SJCRH30 (cell line): ENCODE measurements at regions not wholly inside any gene's neighbourhood (a gene's known extent, or its start where the extent isn't known, plus 50 kb on each side); places are given as distances from the start of the nearest gene placed in this dataset.
"Not testable (repeated sequence)": the region's sequence is repeated elsewhere in the genome, so short reads cannot be mapped to it uniquely, and the experiment has no call there.

ENCODE experiments used
- DNase-seq, 2 experiments: peaks; one replicate each; pipeline ENCODE4 v3.0.0-alpha.2; 2015 to 2020
- H3K27ac ChIP-seq: fragments of 250-450 bp; sonication (Bioruptor Pico); 2 replicates; pipeline ENCODE4 v1.5.1; 2020; ENCODE audit warnings: mild to moderate bottlenecking, moderate library complexity
- H3K27me3 ChIP-seq: fragments of 250-450 bp; sonication (Bioruptor Pico); 2 replicates; pipeline ENCODE4 v1.5.1; 2020; ENCODE audit warnings: mild to moderate bottlenecking, moderate library complexity
- H3K36me3 ChIP-seq: fragments of 250-450 bp; sonication (Bioruptor Pico); 2 replicates; pipeline ENCODE4 v1.5.1; 2020; ENCODE audit warnings: mild to moderate bottlenecking, moderate library complexity
- H3K4me1 ChIP-seq: fragments of 250-450 bp; sonication (Bioruptor Pico); 2 replicates; pipeline ENCODE4 v1.5.1; 2020; ENCODE audit warnings: mild to moderate bottlenecking, moderate library complexity
- H3K4me3 ChIP-seq: fragments of 250-450 bp; sonication (Bioruptor Pico); 2 replicates; pipeline ENCODE4 v1.5.1; 2020; ENCODE audit warnings: mild to moderate bottlenecking, moderate library complexity
- H3K9me3 ChIP-seq: fragments of 250-450 bp; sonication (Bioruptor Pico); replicated peaks from 2 replicates; pipeline ENCODE4 v1.5.1; 2020; ENCODE audit warnings: mild to moderate bottlenecking, moderate library complexity

DNA sequence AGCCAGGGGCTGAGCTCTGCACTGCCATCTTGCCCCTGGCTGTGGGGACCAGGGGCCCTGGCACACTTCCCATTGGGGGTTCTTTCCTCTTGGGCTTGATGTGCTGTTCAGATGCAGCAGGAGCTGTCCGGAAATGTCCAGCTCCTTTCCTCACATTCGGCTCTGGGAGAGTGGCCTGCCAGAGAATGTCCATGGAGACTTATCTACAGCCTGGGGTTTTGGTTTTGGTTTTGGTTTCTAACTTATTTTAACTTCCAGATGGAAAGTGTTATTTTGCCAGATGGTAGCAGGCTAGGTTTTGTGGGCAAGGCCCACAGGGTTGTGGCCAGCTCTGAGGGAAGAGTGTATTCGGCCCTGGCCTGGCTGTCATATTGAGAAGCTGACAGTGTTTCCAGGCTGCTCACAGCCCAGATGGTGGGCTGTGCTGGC lies 177.3 kb downstream of the ANKRD30B start:
- DNase-seq: no peak
- no peaks in the 10 kb centered on the region for H3K27me3 ChIP-seq
- no peaks in the 10 kb centered on the region for H3K4me1 ChIP-seq
- no peak overlapping the region for H3K4me3 ChIP-seq
- H3K27ac ChIP-seq: no peak overlapping the region
- H3K9me3 ChIP-seq: no peaks in the 10 kb centered on the region
- no peaks in the 10 kb centered on the region for H3K36me3 ChIP-seq

GRCh38 chr18:14927701-14928100 lies 179.7 kb downstream of the ANKRD30B start:
- no peak overlapping the region for H3K27ac ChIP-seq
- no peaks in the 10 kb centered on the region for H3K9me3 ChIP-seq
- DNase-seq: no peak
- H3K4me1 ChIP-seq: no peaks in the 10 kb centered on the region
- H3K27me3 ChIP-seq: no peaks in the 10 kb centered on the region
- no peaks in the 10 kb centered on the region for H3K36me3 ChIP-seq
- H3K4me3 ChIP-seq: no peak overlapping the region

- Histone ChIP-seq H3K4me1 (no peaks in the 10 kb centered on the region), H3K27ac (no peak overlapping the region), H3K27me3 (no peaks in the 10 kb centered on the region), H3K4me3 (no peak overlapping the region), H3K9me3 (no peaks in the 10 kb centered on the region), H3K36me3 (no peaks in the 10 kb centered on the region)
- DNase-seq: no peak
These were observed 180.4 kb downstream of the ANKRD30B start for GRCh38 chr18:14928396-14928795.

- no peaks in the 10 kb centered on the region for H3K36me3 ChIP-seq
- no peak overlapping the region for H3K4me3 ChIP-seq
- H3K9me3 ChIP-seq: no peaks in the 10 kb centered on the region
- no peak for DNase-seq
- H3K4me1 ChIP-seq: no peaks in the 10 kb centered on the region
- no peaks in the 10 kb centered on the region for H3K27me3 ChIP-seq
- no peak overlapping the region for H3K27ac ChIP-seq
These were observed 182.1 kb downstream of the ANKRD30B start for GRCh38 chr18:14930076-14930475.

- Histone ChIP-seq H3K9me3 (no peaks in the 10 kb centered on the region), H3K27me3 (no peaks in the 10 kb centered on the region), H3K36me3 (no peaks in the 10 kb centered on the region), H3K27ac (no peak overlapping the region), H3K4me1 (no peaks in the 10 kb centered on the region), H3K4me3 (no peak overlapping the region)
- DNase-seq: no peak
These were observed 182.6 kb downstream of the ANKRD30B start for GRCh38 chr18:14930576-14930975.

DNA sequence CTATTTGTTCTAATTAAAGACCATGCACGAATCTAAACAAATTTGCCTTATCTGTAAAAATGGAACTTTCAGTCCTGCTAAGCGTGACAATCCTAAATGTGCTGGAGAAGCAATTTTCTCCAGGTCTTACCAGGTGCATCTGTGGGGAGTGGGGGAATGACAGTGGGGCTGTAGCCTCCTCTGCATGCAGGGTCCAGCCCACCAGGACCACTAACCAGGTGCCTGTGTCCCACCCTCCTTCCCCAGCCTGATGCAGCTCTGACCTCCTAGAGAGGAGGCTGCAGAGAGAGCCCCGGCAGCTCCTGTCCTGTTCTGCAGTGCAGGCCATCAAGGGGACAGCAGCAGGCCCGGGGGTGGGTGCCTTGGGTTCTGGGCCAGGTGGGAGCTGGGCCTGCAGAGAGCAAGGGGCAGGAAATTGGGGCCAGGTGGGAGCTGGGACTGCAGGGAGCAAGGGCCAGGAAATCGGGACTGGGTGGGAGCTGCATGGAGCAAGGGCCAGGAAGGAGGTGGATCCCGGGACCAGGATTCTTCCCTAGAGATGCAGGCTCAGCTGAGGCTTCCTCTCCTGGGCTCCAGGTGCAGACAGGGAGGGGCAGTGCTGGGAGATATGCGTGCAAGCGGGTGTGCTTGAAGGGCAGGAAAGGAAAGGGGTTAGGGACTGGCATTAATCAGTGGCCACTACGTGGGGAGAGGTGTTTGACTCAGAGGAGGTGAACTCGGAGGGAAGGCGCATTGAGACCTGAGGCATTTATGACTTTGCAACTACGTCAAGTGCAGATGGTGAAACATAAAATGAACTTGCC lies 185.3 kb downstream of the ANKRD30B start:
- H3K27me3 ChIP-seq: no peaks in the 10 kb centered on the region
- no peak overlapping the region for H3K4me3 ChIP-seq
- H3K9me3 ChIP-seq: no peaks in the 10 kb centered on the region
- no peak overlapping the region for H3K27ac ChIP-seq
- H3K36me3 ChIP-seq: no peaks in the 10 kb centered on the region
- DNase-seq: no peak
- H3K4me1 ChIP-seq: no peaks in the 10 kb centered on the region

DNA sequence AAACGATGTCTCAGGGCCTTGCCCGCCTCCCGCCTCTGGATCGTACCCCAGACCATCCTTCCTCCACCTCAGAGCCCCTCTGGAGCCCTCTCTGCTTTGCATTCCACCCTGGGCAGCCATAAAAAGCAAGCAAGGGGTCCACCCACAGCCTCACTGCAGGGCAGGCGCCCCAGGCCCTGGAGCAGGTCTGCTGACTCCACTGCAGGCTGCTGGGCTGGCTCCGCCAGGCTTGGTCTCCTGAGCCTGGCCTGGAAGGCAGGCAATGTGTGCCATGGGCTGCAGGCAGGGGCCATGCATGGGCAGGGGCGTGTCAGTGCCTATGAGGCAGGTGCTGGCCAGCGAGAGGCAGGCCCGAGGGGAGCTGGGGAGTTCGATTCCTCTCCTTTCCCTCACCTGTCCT lies 186.0 kb downstream of the ANKRD30B start:
- H3K4me3 ChIP-seq: no peak overlapping the region
- no peaks in the 10 kb centered on the region for H3K9me3 ChIP-seq
- DNase-seq: no peak
- no peaks in the 10 kb centered on the region for H3K36me3 ChIP-seq
- no peaks in the 10 kb centered on the region for H3K27me3 ChIP-seq
- H3K27ac ChIP-seq: no peak overlapping the region
- no peaks in the 10 kb centered on the region for H3K4me1 ChIP-seq

DNA sequence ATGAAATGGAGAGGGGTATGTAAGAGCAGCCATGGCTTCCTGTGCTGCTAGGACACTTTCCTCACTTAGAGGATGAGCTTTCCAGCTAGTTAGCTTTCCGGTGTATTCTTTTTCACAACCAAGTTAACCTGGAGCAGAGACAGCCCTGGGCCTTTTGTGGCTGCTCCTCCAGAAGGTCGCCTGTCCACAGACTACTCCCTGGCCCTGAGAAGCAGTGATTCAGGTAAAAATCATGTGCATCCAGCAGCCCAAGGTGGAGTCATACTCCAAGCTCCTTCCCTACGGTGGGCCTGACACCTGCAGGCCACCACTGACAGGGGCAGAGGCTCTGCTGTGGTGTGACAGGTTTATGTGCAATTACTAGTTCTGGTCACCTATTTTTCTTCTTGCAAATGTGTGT lies 187.2 kb downstream of the ANKRD30B start:
- no peak for DNase-seq
- H3K27ac ChIP-seq: no peak overlapping the region
- no peaks in the 10 kb centered on the region for H3K36me3 ChIP-seq
- H3K4me1 ChIP-seq: no peaks in the 10 kb centered on the region
- H3K27me3 ChIP-seq: no peaks in the 10 kb centered on the region
- no peak overlapping the region for H3K4me3 ChIP-seq
- H3K9me3 ChIP-seq: no peaks in the 10 kb centered on the region

DNA sequence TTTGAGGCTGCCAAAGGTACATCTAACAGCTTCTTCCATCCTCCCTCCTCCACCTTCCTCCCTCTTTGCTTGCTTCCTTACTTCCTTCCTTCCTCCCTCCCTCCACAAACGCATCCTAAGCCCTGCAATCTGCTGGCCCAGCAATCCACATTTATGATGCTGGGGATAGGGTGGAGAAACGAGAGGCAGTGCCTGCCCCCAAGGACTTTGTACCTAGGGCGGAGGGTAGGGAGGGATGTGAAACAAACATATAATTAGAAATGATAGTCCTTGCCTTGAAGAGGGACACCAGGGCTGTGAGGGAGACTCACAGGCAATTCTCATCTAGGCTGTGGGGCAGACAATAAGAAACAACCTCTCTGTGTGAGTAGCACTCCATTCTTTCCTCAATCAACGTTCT lies 188.3 kb downstream of the ANKRD30B start:
- Histone ChIP-seq H3K9me3 (no peaks in the 10 kb centered on the region), H3K36me3 (no peaks in the 10 kb centered on the region), H3K27me3 (no peaks in the 10 kb centered on the region)

DNA sequence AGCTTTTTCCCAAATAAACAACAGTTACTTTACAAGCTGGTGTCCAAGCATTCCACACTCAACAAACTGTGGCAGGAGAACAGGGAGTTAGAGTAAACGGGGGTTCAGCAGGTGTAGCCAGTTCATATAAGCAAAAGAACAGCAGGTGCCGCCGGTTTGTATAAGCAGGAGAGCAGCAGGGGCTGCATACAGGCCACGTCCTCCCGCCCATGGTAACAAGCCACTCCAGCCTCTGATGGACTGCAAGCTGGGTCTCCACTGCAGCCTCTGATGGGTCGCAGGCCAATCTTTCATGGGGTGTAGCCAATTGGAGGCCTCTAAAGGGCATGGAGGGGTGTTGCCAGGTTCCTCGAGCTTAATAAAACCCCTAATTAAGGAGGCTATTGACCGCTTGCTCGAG lies 189.3 kb downstream of the ANKRD30B start:
- no peak overlapping the region for H3K27ac ChIP-seq
- no peaks in the 10 kb centered on the region for H3K36me3 ChIP-seq
- H3K4me1 ChIP-seq: no peaks in the 10 kb centered on the region
- H3K4me3 ChIP-seq: no peak overlapping the region
- H3K27me3 ChIP-seq: no peaks in the 10 kb centered on the region
- no peaks in the 10 kb centered on the region for H3K9me3 ChIP-seq
- no peak for DNase-seq

More for the DNA sequence above, 188.3 kb downstream of the ANKRD30B start:
- no peak overlapping the region for H3K27ac ChIP-seq
- H3K4me1 ChIP-seq: no peaks in the 10 kb centered on the region
- DNase-seq: no peak
- H3K4me3 ChIP-seq: no peak overlapping the region

GRCh38 chr18:14939141-14939540 lies 191.2 kb downstream of the ANKRD30B start:
- no peak overlapping the region for H3K4me3 ChIP-seq
- DNase-seq: no peak
- H3K27me3 ChIP-seq: no peaks in the 10 kb centered on the region
- no peak overlapping the region for H3K27ac ChIP-seq
- H3K36me3 ChIP-seq: no peaks in the 10 kb centered on the region
- H3K4me1 ChIP-seq: no peaks in the 10 kb centered on the region
- no peaks in the 10 kb centered on the region for H3K9me3 ChIP-seq

- H3K4me3 ChIP-seq, H3K27me3 ChIP-seq, DNase-seq, H3K27ac ChIP-seq, H3K9me3 ChIP-seq, H3K36me3 ChIP-seq, H3K4me1 ChIP-seq: not testable (repeated sequence)
These were observed 192.1 kb downstream of the ANKRD30B start for GRCh38 chr18:14940106-14940505.

GRCh38 chr18:14940735-14941134 lies 192.8 kb downstream of the ANKRD30B start:
- no peak overlapping the region for H3K4me3 ChIP-seq
- no peaks in the 10 kb centered on the region for H3K4me1 ChIP-seq
- DNase-seq: no peak
- no peaks in the 10 kb centered on the region for H3K36me3 ChIP-seq
- H3K27ac ChIP-seq: no peak overlapping the region
- H3K9me3 ChIP-seq: no peaks in the 10 kb centered on the region
- no peaks in the 10 kb centered on the region for H3K27me3 ChIP-seq

DNA sequence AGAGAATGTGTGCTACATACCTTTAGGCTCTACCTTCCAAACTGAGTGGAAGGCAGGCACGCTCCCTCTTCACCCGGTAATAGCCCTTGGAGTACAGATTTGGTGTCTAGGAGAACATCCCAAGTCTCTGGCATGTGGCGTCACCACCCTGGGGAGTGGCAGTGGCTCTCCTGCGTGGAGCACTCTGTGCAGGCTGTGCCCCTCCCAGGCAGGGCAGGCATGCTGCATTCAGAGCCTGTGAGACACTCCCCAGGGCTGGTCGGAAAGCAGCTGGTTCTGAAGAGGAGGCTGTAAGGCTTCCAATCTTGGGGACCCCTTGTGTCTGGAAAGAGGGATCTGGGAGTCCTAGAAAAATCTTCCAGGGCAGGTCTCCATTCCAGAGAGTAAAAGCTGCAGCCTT lies 193.3 kb downstream of the ANKRD30B start:
- H3K27ac ChIP-seq: no peak overlapping the region
- H3K36me3 ChIP-seq: no peaks in the 10 kb centered on the region
- no peaks in the 10 kb centered on the region for H3K27me3 ChIP-seq
- no peaks in the 10 kb centered on the region for H3K4me1 ChIP-seq
- no peak overlapping the region for H3K4me3 ChIP-seq
- no peak for DNase-seq
- no peaks in the 10 kb centered on the region for H3K9me3 ChIP-seq

DNA sequence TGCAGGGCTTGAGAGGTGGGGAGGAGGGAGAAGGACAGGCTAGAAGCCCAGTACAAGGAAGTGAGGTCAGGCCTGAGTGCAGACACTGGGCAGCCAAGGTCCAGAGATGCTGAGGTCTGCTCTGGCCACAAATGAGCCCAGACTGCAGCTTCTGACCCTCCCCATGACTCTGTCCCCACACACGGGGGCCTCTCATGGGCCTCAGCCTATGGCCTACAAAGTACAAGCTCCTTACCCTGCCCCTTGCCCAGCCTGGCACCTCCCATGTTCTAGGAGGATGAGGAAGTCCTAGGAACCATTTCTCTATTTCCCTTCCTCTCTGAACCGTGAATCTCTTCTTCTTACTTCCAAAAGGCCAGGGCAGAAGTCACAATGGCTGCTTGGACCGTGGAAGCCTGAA lies 193.8 kb downstream of the ANKRD30B start:
- H3K27ac ChIP-seq: no peak overlapping the region
- DNase-seq: no peak
- no peaks in the 10 kb centered on the region for H3K36me3 ChIP-seq
- H3K4me1 ChIP-seq: no peaks in the 10 kb centered on the region
- no peak overlapping the region for H3K4me3 ChIP-seq
- no peaks in the 10 kb centered on the region for H3K9me3 ChIP-seq
- H3K27me3 ChIP-seq: no peaks in the 10 kb centered on the region

DNA sequence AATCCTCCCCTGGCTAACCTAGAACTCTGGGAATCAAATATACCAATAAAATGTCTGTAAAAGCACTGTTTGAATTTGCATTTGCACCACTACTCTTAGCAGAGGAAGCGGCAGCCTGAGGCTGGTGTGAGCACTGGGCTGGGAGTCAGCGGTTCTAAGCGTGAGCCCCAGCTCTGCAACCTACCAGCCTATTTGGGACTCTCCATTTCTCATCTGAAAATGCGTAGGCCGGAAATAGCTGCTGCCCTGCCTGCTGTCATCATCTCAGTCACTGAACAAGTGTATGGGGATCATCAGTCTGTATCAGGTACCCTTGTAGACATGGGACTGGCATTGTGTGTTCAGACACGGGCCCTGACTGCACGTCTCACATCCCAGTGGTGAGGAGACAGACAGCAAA lies 194.3 kb downstream of the ANKRD30B start:
- Histone ChIP-seq H3K36me3 (no peaks in the 10 kb centered on the region), H3K27ac (no peak overlapping the region), H3K4me1 (no peaks in the 10 kb centered on the region), H3K27me3 (no peaks in the 10 kb centered on the region), H3K4me3 (no peak overlapping the region), H3K9me3 (no peaks in the 10 kb centered on the region)
- DNase-seq: no peak
